MM.1S (cell line): ENCODE measurements at regions not wholly inside any gene's neighbourhood (a gene's known extent, or its start where the extent isn't known, plus 50 kb on each side); places are given as distances from the start of the nearest gene placed in this dataset.
"Not testable (repeated sequence)": the region's sequence is repeated elsewhere in the genome, so short reads cannot be mapped to it uniquely, and the experiment has no call there.

Experiments
- DNase-seq: peaks from one replicate; pipeline ENCODE4 v3.0.0-alpha.2; 2015
- H2AFZ ChIP-seq: fragments of 300-600 bp; sonication (generic); 2 replicates; pipeline ENCODE4 v1.6.0; 2016; ENCODE audit warnings: antibody characterized with exemption, low read length
- H3F3A ChIP-seq: fragments of 300-600 bp; sonication (generic); 2 replicates; pipeline ENCODE4 v1.6.1; 2016; ENCODE audit warnings: mild to moderate bottlenecking, antibody characterized with exemption, low read length, moderate library complexity, mixed read lengths; ENCODE audit not compliant: insufficient read depth
- H3K27ac ChIP-seq: fragments of 300-600 bp; sonication (generic); 2 replicates; pipeline ENCODE4 v1.5.1; 2016; ENCODE audit warnings: mild to moderate bottlenecking, low read length
- H3K27me3 ChIP-seq: fragments of 300-600 bp; sonication (generic); replicated peaks from 2 replicates; pipeline ENCODE4 v1.6.0; 2016; ENCODE audit warnings: low read length; ENCODE audit not compliant: insufficient read depth
- H3K36me3 ChIP-seq: fragments of 300-600 bp; sonication (generic); replicated peaks from 2 replicates; pipeline ENCODE4 v1.6.1; 2016; ENCODE audit warnings: mild to moderate bottlenecking, low read length, mixed read lengths; ENCODE audit not compliant: insufficient read depth
- H3K4me1 ChIP-seq: fragments of 300-600 bp; sonication (generic); 2 replicates; pipeline ENCODE4 v1.6.1; 2016; ENCODE audit warnings: low read length, mixed read lengths
- H3K4me2 ChIP-seq: fragments of 300-600 bp; sonication (generic); 2 replicates; pipeline ENCODE4 v1.6.0; 2016; ENCODE audit warnings: low read depth, low read length
- H3K4me3 ChIP-seq: fragments of 300-600 bp; sonication (generic); 2 replicates; pipeline ENCODE4 v1.5.1; 2016; ENCODE audit warnings: low read length, mixed read lengths
- H3K79me2 ChIP-seq: fragments of 300-600 bp; sonication (generic); 2 replicates; pipeline ENCODE4 v1.6.1; 2016; ENCODE audit warnings: mixed run types, low read length, mixed read lengths
- H3K9ac ChIP-seq: fragments of 300-600 bp; sonication (generic); 2 replicates; pipeline ENCODE4 v1.6.1; 2016; ENCODE audit warnings: low read length, mixed read lengths
- H3K9me2 ChIP-seq: fragments of 300-600 bp; sonication (generic); replicated peaks from 2 replicates; pipeline ENCODE4 v1.6.1; 2016; ENCODE audit warnings: mild to moderate bottlenecking, low read length, mixed read lengths; ENCODE audit not compliant: insufficient read depth
- H3K9me3 ChIP-seq: fragments of 300-600 bp; sonication (generic); replicated peaks from 2 replicates; pipeline ENCODE4 v1.6.1; 2016; ENCODE audit warnings: mild to moderate bottlenecking, low read length, mixed read lengths; ENCODE audit not compliant: insufficient read depth
- H4K20me1 ChIP-seq: fragments of 300-600 bp; sonication (generic); 2 replicates; pipeline ENCODE4 v1.6.1; 2016; ENCODE audit warnings: mild to moderate bottlenecking, low read length, moderate library complexity, mixed read lengths; ENCODE audit not compliant: insufficient read depth
- EZH2 ChIP-seq: fragments of 300-600 bp; sonication (generic); optimal IDR thresholded peaks from 2 replicates; pipeline ENCODE3; 2017; ENCODE audit warnings: low read depth, mild to moderate bottlenecking, antibody characterized with exemption, low read length, mixed read lengths
- EZH2phosphoT487 ChIP-seq: fragments of 300-600 bp; sonication (generic); IDR thresholded peaks from 2 replicates; pipeline ENCODE4 v1.6.1; 2018; ENCODE audit warnings: antibody characterized with exemption, low read length
- TF ChIP-seq, protein P1 (sequence below): fragments of 300-600 bp; sonication (generic); IDR thresholded peaks from 2 replicates; pipeline ENCODE4 v1.5.1; 2016; ENCODE audit warnings: antibody characterized with exemption, low read length, mixed read lengths

DNA sequence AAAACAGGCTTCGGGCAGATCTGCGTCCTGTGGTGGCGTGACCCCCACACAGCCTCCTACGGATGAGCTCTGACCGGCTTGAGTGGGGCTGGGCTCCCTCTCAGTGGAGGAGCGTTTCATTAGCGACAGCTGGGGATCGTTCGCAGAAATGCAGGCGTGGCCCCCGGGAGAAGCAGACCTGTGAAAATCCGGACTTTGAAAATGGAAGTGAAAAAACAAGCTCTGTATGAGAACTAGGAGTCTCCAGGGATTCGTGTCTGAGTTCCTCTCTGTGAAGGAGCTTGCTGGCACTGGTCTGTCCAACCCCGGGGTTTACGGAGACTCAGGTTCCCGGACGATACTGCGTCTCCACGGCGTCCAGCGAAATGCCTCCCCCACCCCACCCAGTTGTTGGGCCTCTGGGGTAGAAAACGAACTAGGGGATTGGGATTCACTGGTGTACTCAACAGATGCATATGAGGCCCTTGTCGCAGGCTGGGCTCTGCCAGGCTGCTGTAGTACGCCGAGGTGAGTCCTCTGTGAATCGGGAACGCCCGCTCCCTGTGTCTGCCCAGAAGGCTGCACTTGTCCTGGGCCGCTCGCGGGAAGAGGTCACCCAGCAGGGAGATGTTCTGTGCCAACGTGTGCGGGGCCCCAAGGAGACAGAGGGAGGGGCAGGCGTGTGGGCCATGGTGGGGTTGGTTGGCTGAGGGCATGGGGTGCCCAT lies 119.7 kb upstream of the ZNF469 start:
- not testable (repeated sequence) for H3F3A ChIP-seq, H3K79me2 ChIP-seq, H3K9me2 ChIP-seq, H3K27ac ChIP-seq, H2AFZ ChIP-seq, H3K4me1 ChIP-seq, H3K9ac ChIP-seq, H3K4me3 ChIP-seq, DNase-seq, H3K4me2 ChIP-seq, H4K20me1 ChIP-seq, H3K9me3 ChIP-seq, H3K27me3 ChIP-seq, H3K36me3 ChIP-seq

DNA sequence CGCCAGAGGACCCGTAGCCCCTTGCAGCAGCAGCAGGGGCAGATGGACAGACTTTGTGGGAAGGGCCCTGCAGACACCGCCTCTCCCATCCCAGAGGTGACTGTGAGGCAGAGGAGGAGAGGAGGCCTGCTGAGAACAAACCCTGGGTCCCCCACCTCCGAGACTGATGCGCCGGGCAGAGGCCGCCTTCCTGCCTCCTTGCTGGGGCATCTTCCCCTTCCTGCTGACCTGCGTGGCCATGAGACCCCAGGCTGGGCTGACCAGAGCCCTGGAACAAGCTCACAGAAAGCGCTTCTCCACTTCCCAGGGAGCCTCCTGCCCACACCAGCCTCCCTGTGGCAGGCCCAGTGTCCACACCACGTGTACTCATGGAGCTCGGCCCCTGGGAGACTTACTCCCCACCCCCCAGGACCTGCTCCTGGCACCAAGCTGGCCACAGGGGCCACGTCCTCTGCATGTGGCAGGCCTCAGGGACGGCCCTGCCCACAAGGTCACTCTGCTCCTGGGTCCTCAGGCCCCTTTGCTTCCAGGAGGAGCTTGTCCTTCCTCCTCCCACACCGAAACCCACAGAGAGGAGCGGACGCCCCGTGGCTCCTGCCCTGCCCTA lies 119.0 kb upstream of the ZNF469 start:
- not testable (repeated sequence) for H3K36me3 ChIP-seq, H3K27me3 ChIP-seq, DNase-seq, H3K9ac ChIP-seq, H3K27ac ChIP-seq, H3K9me2 ChIP-seq, H3K9me3 ChIP-seq, H3K4me1 ChIP-seq, H3K79me2 ChIP-seq, H3F3A ChIP-seq, H3K4me3 ChIP-seq, H2AFZ ChIP-seq, H4K20me1 ChIP-seq, H3K4me2 ChIP-seq

DNA sequence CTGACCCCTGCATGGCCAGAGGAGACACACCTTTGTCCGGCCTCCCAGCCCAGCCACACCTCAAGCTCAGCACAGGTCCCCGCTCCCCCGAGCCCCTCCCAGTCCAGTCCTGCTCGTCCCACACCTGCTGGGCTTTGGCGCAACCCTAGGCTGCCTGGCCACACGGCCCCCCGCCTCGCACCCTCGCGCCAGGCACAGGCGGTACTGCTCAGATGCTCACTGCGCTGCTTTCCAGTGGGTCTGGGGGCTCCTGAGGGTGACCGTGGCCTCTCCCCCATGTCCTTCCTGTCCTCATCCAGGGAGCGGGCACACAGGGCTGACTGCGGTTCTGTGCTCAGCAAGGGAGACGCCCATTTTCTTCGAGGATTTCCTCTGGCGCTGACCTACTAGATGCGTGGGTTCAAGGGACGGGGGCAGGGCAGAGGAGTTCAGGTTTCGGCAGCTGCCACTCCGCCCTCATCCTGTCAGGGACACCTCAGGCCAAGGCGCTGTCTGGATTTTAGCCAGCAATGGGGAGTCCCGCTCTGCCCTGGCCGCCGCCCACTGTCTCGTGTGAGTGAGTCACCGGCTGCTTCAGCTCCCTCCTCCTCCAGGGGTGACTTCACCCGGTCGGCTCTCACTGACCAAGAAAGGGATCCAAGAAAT lies 118.0 kb upstream of the ZNF469 start:
- Histone ChIP-seq H3K27me3 (peaks cover under 1% of the 10 kb centered on the region; the same call in 1 of the 2 replicates), H3K4me3 (no peak overlapping the region), H3K27ac (no peak overlapping the region), H2AFZ (no peak overlapping the region), H3F3A (no peaks in the 10 kb centered on the region), H3K4me2 (no peak overlapping the region), H3K9me2 (no peaks in the 10 kb centered on the region), H3K79me2 (no peaks in the 10 kb centered on the region), H3K9me3 (no peaks in the 10 kb centered on the region), H3K4me1 (no peaks in the 10 kb centered on the region), H3K36me3 (no peaks in the 10 kb centered on the region), H4K20me1 (no peaks in the 10 kb centered on the region), H3K9ac (no peak overlapping the region)
- TF ChIP-seq, protein P1, sequence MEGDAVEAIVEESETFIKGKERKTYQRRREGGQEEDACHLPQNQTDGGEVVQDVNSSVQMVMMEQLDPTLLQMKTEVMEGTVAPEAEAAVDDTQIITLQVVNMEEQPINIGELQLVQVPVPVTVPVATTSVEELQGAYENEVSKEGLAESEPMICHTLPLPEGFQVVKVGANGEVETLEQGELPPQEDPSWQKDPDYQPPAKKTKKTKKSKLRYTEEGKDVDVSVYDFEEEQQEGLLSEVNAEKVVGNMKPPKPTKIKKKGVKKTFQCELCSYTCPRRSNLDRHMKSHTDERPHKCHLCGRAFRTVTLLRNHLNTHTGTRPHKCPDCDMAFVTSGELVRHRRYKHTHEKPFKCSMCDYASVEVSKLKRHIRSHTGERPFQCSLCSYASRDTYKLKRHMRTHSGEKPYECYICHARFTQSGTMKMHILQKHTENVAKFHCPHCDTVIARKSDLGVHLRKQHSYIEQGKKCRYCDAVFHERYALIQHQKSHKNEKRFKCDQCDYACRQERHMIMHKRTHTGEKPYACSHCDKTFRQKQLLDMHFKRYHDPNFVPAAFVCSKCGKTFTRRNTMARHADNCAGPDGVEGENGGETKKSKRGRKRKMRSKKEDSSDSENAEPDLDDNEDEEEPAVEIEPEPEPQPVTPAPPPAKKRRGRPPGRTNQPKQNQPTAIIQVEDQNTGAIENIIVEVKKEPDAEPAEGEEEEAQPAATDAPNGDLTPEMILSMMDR: no peak
- no peak for TF ChIP-seq EZH2phosphoT487
- no peak for TF ChIP-seq EZH2
- no peak for DNase-seq

DNA sequence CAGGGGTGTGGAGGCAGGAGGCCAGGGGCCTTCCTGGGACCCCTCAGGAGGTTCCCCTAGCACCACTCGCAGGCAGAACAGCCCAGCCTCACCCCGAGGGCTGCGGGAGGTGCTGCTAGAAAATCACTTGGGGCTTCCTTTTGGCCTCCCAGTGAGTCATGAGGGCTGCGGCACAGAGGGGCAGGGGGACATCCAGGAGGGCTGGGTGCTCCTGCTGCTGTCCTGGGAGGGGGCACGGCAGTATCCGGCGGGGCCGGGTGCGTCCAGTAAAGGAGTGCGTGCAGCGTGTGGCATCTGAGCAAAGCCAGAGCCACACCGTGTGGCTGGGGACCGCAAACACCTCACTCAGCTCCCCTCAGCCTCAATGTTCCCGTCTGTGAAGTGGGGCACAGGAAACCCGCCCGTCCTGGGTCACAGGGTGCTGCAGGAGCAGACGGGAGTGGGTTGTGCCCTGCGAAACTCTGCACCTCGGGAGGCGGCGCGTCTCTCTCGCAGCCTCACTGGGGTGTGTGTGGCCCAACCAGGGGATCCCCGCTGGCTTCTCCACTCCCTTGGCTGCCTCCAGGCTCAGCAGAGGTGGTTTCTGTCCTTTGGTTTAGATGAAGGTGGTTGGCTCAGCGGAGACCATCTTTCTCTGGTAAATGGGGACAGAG lies 117.3 kb upstream of the ZNF469 start:
- H3K9ac ChIP-seq, DNase-seq: not testable (repeated sequence)

DNA sequence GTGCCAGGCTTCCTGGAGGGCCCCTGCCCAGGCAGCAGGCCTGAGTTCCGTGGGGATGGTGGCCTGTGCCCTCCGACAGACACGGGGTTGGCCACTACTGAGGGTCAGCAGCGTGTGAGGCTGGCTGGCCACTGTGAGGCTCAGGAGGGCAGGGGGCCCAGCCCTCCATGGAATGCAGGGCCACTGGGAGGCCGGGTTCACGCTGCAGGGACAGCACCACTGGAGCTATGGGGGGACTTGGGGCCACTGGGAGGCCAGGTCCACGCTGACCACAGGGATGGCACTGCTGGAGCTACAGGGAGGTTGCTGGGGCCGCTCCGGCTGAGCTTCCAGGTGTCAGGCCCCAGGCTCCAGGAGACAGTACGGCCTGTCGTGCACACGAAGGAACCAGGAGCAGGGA lies 116.7 kb upstream of the ZNF469 start:
- H3K27me3 ChIP-seq, H3K36me3 ChIP-seq: not testable (repeated sequence)

More for the DNA sequence above, 117.3 kb upstream of the ZNF469 start:
- not testable (repeated sequence) for H3K27me3 ChIP-seq, H3K4me1 ChIP-seq, H4K20me1 ChIP-seq, H3K4me2 ChIP-seq, H3K36me3 ChIP-seq, H3F3A ChIP-seq, H3K79me2 ChIP-seq, H3K9me2 ChIP-seq, H3K4me3 ChIP-seq, H3K9me3 ChIP-seq, H2AFZ ChIP-seq, H3K27ac ChIP-seq

DNA sequence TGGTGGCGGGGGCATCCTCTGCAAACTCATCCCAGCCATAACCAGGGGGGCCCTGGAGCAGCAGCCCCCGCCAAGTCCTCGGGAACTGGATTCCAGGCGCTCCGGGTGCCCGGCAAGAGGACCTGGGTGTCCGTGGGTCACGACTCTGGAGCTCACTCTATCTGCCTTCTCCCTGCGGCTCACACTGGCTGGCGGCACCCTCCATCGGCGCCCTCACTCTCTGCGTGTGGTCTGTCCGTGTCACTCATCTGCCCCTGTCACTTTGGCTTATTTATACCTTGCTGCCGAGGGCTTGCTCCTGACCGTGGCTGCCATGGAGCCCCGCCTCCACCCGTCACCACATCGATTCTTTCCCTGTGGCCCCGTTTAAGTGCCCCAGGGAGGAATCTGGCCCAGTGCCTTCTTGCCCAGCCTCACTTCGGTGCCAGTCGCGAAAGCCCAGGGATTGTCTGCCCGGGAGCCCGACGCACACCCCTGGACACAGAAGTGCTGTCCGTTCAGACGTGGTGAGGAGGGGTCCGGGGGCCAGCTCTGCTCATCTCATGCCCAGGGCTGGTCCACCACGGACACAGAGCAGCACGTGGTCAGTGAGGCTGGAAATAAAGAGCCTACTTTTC lies 115.7 kb upstream of the ZNF469 start:
- H2AFZ ChIP-seq, H3K9me3 ChIP-seq, H3K4me3 ChIP-seq, H3K27me3 ChIP-seq, H3F3A ChIP-seq, H3K4me1 ChIP-seq, H3K36me3 ChIP-seq, H4K20me1 ChIP-seq, H3K9ac ChIP-seq, H3K9me2 ChIP-seq, H3K4me2 ChIP-seq, DNase-seq, H3K79me2 ChIP-seq, H3K27ac ChIP-seq: not testable (repeated sequence)

More for the DNA sequence above, 116.7 kb upstream of the ZNF469 start:
- not testable (repeated sequence) for H3K27ac ChIP-seq, H3K9me3 ChIP-seq, H3K9me2 ChIP-seq, H2AFZ ChIP-seq, DNase-seq, H4K20me1 ChIP-seq, H3K4me2 ChIP-seq, H3K79me2 ChIP-seq, H3F3A ChIP-seq, H3K9ac ChIP-seq, H3K4me3 ChIP-seq, H3K4me1 ChIP-seq
